HepG2 (cell line): ENCODE measurements at regions not wholly inside any gene's neighbourhood (a gene's known extent, or its start where the extent isn't known, plus 50 kb on each side); places are given as distances from the start of the nearest gene placed in this dataset.

Experiments
- EP300 ChIP-seq, 3 experiments: sonication (generic) in 1 of 3; formaldehyde crosslinking in 1 of 3; IDR thresholded peaks; 2 replicates each; pipeline versions ENCODE4 v1.5.1 to v1.6.1; 2011 to 2020; ENCODE audit warnings: low read depth in 2 of 3, low read length in 2 of 3, borderline replicate concordance in 1 of 3, improper control_type of control experiment in 1 of 3, mild to moderate bottlenecking in 1 of 3, missing genetic modification reagents in 1 of 3, moderate library complexity in 1 of 3
- EZH2 ChIP-seq: conservative IDR thresholded peaks from 2 replicates; pipeline ENCODE4 v1.6.1; 2012; ENCODE audit warnings: mild to moderate bottlenecking, low read depth, low read length, moderate library complexity
- NR1H2 ChIP-seq: sonication (generic); formaldehyde crosslinking; IDR thresholded peaks from 2 replicates; pipeline ENCODE4 v1.8.1; 2022; ENCODE audit warnings: low read depth, missing genetic modification reagents, borderline replicate concordance
- NR2C2 ChIP-seq: sonication (generic); formaldehyde crosslinking; IDR thresholded peaks from 2 replicates; pipeline ENCODE4 v1.4.0; 2020; ENCODE audit warnings: missing genetic modification reagents, mild to moderate bottlenecking, moderate library complexity, borderline replicate concordance
- PCBP1 ChIP-seq: fragments of 200-400 bp; formaldehyde crosslinking; IDR thresholded peaks from 2 replicates; pipeline ENCODE4 v1.6.1; 2017; ENCODE audit warnings: mild to moderate bottlenecking, low read depth, low read length, borderline replicate concordance
- TCF12 ChIP-seq, 2 experiments: fragments of 450-650 bp in 1 of 2; sonication (generic) in 1 of 2; formaldehyde crosslinking in 1 of 2; IDR thresholded peaks; 2 replicates each; pipeline versions ENCODE4 v1.6.1 to v1.8.0; 2017 to 2022; ENCODE audit warnings: antibody characterized with exemption in 1 of 2, mild to moderate bottlenecking in 1 of 2, missing genetic modification reagents in 1 of 2, moderate library complexity in 1 of 2
- THAP8 ChIP-seq: sonication (generic); formaldehyde crosslinking; IDR thresholded peaks from 2 replicates; pipeline ENCODE4 v1.5.1; 2020; ENCODE audit warnings: missing genetic modification reagents, mild to moderate bottlenecking, borderline replicate concordance
- ZNF224 ChIP-seq: sonication (generic); formaldehyde crosslinking; IDR thresholded peaks from 2 replicates; pipeline ENCODE4 v1.5.0; 2020; ENCODE audit warnings: mild to moderate bottlenecking, missing genetic modification reagents
- ZNF230 ChIP-seq: sonication (generic); formaldehyde crosslinking; IDR thresholded peaks from 2 replicates; pipeline ENCODE4 v1.4.0; 2020; ENCODE audit warnings: mild to moderate bottlenecking, missing genetic modification reagents
- ZSCAN5A ChIP-seq: sonication (generic); formaldehyde crosslinking; IDR thresholded peaks from 2 replicates; pipeline ENCODE4 v1.8.0; 2022; ENCODE audit warnings: mild to moderate bottlenecking, missing genetic modification reagents, borderline replicate concordance
- ZZZ3 ChIP-seq: sonication (generic); formaldehyde crosslinking; IDR thresholded peaks from 2 replicates; pipeline ENCODE4 v1.4.0; 2020; ENCODE audit warnings: missing genetic modification reagents, mild to moderate bottlenecking, borderline replicate concordance

- no peak for TF ChIP-seq PCBP1
- TF ChIP-seq ZNF230 (CRISPR knock-in tag): no peak
- TF ChIP-seq TCF12 (IDR thresholded peaks at IDR 0.05): no peak
- no peak for TF ChIP-seq TCF12 (CRISPR knock-in tag; IDR thresholded peaks at IDR 0.05)
- no peak for TF ChIP-seq ZZZ3 (CRISPR knock-in tag)
- no peak for TF ChIP-seq ZNF224 (CRISPR knock-in tag)
- no peak for TF ChIP-seq THAP8 (CRISPR knock-in tag)
- no peak for TF ChIP-seq EZH2
- TF ChIP-seq ZSCAN5A: no peak
- no peak for TF ChIP-seq EP300 (IDR thresholded peaks at IDR 0.05; ENCODE audit: low read depth in 2 of 2, low read length in 2 of 2)
- TF ChIP-seq EP300 (CRISPR knock-in tag; IDR thresholded peaks at IDR 0.05; ENCODE audit: borderline replicate concordance): no peak
- no peak for TF ChIP-seq NR1H2 (CRISPR knock-in tag)
- TF ChIP-seq NR2C2 (CRISPR knock-in tag): no peak
Observed at GRCh38 chr11:130581646-130582045, 133.2 kb downstream of the ADAMTS15 start.
